IPS-NIHi7 (cell line): ENCODE measurements at regions not wholly inside any gene's neighbourhood (a gene's known extent, or its start where the extent isn't known, plus 50 kb on each side); places are given as distances from the start of the nearest gene placed in this dataset.

ENCODE experiments used
- DNase-seq: peaks from one replicate; pipeline ENCODE4 v3.0.0; 2012; ENCODE audit warnings: mixed read lengths; ENCODE audit errors: extremely low spot score

- DNase-seq = no peak
These were observed 187.1 kb upstream of the STT3B start for GRCh38 chr3:31345581-31345980.

DNA sequence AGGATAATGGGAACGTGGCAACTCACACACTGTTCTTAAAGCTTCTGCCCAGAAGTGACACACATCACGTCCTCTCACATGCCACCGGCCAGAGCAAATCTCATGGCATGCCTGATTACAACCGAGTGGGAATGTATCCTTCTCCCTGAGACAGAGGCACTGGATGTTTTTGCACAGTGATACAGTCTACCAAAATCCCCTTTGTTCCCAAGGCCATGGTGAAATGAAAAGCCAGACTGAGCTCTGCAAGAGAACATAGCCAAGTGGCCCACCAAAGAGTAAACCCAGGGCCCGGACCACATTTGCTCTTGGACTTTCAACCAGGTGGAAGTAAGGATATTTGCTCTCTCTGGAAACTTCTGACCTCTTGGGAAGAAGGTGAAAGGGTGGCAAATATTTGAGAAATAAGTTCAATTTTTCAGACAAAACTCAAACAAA is 186.2 kb upstream of the STT3B start:
- DNase-seq = no peak

- DNase-seq = no peak
These were observed 183.6 kb upstream of the STT3B start for GRCh38 chr3:31349001-31349748.

DNA sequence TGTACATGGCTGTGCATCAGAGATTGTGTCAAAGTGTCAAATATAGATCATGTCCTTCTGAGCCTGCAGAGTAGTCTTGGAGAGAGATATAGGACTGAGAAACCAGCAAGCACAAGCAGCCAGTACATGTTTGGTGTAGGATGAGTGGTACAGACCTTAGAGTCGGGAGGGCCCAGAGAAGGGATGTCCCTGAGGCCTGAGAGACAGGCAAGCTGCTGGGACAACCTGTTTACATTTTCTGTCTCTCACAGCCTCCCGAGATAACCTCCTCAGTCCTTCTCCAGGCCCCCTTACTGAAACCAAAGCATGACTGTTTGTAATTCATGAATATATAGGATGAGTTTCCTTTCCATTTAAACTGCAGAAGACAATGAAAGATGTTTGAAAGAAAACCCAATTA is 182.4 kb upstream of the STT3B start:
- no peak for DNase-seq

DNA sequence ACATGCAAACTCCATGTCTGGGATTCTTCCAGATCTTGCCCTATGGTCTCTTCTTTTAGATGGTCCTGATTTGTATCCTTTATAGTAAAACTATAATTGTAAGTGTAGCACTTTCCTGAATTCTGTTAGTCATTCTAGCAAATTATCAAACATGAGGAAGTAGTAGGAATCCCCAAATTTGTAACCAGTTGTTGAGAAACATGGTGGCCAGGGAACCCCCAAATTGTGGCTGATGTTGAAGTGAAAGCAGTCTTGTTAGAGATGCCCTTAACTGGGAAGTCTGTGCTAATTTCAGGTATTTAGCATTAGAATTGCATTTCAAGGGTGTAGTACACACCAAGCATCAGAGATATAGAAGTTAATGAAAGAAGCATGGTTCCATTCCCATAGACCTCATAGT is 180.4 kb upstream of the STT3B start:
- no peak for DNase-seq

GRCh38 chr3:31353166-31353565 is 179.6 kb upstream of the STT3B start:
- no peak for DNase-seq

DNA sequence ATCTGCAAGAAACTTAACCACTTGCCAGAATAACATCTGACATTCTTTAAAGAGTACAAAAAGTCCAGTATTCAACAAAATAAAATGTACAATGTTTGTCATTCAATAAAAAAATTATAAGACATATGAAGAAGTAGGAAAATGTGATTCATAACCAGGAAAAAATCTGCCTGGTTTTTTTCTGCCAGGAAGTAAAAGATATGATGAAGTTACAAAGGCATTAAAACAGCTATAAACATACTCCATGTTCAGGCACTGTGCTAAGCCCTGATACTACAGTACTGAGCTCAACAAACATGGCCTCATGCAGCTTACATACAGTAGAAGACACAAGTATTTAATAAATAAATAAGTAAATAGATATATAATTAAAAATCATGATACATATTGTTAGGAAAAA is 178.4 kb upstream of the STT3B start:
- DNase-seq = no peak

DNA sequence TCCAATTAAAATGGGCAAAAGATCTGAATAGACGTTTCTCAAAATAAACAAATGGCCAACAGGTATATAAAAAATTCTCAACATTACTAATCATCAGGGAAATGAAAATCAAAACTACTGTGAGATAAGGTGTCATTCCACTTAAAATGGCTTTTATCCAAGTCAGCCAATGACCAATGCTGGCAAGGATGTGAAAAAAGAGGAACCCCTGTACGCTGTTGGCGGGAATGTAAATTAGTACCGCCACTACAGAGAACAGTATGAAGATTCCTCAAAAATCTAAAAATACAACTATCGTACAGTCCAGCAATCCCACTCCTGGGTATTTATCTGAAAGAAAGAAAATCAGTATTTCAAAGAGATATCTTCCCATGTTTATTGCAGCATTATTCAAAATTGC is 176.9 kb upstream of the STT3B start:
- no peak for DNase-seq

- no peak for DNase-seq
These were observed 175.8 kb upstream of the STT3B start for GRCh38 chr3:31356941-31357340.

GRCh38 chr3:31357451-31357850 is 175.3 kb upstream of the STT3B start:
- DNase-seq = no peak

DNA sequence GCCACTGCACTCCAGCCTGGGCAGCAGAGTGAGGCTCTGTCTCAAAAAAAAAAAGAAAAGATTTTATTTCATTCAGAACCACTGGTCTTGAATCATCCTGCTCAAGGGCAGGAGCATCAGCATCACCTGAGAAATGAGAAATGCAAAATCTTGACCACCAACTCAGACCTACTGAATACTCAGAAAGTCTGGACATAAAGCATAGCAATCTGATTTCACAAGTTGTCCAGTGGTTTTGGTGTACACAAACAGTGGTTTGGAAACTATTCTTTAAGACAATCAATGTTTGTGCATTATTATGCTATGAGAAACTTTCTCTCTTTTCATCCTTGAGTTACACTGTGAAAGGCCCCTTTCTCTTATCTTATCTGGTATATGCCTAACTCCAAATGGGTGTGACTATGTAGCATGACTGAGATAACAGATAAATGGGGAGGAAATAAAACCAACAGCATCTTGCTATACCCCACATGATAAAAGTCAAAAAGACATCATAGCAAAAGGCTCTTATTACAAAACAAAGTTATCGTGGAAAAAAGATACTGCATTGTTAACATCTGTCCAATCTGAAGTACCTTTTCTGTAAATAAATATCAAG is 174.2 kb upstream of the STT3B start:
- no peak for DNase-seq

GRCh38 chr3:31361371-31362273 is 171.1 kb upstream of the STT3B start:
- no peak for DNase-seq

DNA sequence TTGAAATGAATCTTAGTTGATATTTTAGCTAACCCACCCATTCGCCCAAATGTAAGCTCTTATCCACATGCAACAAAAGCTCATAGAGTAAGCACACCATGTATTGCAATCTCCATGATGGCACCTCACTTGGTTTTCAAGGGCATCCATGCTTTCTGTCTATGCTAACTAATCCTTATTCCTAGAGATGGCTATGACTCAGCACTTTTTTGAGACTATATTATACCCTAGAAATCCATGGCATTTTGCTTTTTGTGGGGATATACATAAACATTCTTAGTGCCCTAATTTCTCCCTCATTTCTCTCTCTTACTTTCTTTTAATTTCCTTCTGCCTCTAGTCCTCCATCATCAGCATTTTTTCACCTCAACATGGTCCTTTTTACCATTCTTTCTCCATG is 168.5 kb upstream of the STT3B start:
- DNase-seq = no peak

DNA sequence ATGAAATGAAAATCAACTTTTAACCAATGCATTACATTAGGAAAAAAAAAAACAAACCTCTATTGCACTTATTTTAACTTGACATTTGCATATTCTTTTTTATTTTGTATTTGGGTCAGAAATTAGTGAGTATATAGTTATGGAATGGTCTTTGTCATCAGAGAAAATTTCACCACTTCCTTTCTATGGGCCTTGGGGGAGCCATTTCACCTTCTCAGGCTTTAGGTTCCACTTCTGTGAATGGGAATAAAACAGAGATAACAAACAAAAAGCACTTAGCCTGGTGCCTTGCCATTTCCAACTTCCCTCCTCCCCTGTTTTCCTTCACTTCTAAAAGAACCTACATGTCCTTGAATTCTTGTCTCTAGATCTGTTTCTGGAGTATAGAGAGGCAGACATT is 168.0 kb upstream of the STT3B start:
- no peak for DNase-seq

- no peak for DNase-seq
These were observed 165.2 kb upstream of the STT3B start for GRCh38 chr3:31367518-31367917.

DNA sequence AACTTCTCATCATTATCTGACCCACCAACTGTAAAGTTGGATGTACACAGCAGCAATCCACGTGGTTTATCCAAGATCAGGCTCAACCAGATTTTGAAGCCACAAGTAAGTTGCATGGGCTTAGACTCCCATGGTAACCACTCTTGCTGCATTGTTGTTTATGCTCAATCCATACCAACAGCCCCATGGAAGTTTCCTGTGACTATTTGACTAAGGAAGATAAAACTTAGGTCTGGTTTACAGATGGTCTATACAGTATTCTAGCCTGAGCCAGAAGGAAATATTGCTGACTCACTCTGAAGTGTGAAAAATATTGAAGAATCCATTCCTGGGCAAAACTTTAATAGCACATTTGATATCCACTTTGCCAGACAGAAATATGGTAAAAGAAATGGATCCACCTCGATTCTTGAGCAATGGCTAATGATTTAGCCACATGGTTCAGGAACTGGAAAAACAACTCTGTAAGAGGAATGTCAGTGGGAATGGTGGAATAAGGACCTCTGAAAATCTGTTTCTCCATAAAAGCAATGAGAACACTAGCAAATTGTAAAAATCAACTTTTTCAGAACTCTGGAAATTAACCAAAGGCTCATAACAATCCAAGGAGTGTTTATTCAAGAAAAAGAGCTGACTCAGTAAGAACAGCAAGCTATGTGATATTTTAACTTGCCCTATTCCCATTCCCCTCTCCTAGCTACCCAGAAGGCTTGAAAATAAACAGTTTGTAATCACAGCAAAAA is 162.9 kb upstream of the STT3B start:
- DNase-seq = no peak

DNA sequence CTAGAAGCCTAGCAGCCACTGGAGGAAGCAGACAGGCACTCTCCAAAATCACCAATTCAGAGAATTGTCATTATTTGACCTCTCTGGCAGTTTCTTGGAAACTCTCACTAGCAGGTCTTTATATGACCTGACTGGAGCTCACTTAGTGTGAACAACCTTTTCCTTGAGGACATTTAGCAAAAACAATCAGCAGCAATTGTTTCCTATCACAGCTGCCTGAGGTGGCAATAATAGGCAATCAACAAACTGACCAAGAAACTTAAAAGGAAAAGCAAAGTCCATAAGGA is 162.4 kb upstream of the STT3B start:
- DNase-seq = no peak

GRCh38 chr3:31370681-31371080 is 162.0 kb upstream of the STT3B start:
- no peak for DNase-seq

GRCh38 chr3:31371484-31372177 is 161.1 kb upstream of the STT3B start:
- no peak for DNase-seq

DNA sequence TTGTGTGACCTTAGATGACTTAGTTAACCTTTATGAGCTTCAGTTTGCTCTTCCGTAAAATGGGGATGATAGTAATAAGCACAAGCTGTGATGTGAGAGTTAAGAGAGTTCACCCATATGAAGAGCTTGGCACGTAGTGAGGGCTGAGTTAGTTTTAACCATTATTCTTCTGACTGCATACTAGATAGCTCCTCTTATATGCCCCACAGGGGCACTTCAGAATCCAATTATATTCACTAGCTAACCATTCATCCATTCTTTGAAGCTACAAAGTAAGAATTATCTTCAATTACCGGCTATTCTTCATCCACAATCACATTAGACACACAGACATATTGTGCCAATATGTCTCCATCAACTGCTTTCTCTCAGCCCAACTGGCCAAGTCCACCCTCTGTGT is 159.0 kb upstream of the STT3B start:
- no peak for DNase-seq

DNA sequence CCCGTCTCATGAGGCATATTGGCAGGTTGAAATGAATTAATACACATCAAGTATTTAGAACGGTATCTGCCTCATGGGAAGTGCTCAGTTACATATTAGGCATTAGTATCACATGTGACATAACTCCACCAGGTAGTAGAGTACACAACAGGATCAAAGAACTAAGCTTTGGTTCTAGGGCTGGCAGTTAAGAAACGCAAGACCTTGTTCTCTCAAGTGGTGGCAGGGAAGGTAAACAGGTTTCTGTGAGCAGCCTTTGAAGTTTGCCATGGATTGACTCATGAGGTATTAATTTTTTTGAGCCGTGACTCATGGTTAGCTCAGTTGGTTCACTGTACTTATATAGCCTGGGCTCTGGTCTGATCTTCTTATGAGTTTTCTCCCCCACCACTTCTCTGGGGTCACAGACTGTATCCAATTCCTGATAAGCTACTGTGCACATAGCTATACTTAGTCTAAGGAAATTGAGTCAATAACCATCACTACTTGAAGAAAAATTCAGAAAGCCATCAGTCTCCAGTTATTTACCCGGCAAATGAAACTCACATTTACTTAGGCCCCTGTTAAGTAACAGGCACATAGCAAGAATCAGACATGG is 155.6 kb upstream of the STT3B start:
- DNase-seq = no peak
